Hepatocyte (in vitro differentiated cells): ENCODE measurements at regions not wholly inside any gene's neighbourhood (a gene's known extent, or its start where the extent isn't known, plus 50 kb on each side); places are given as distances from the start of the nearest gene placed in this dataset.

ENCODE experiments used
- DNase-seq: peaks from one replicate; pipeline ENCODE4 v3.0.0-alpha.2; 2016; ENCODE audit warnings: low spot score
- H2AFZ ChIP-seq: fragments of 200-600 bp; sonication (generic); 2 replicates; pipeline ENCODE4 v1.6.0; 2016; ENCODE audit warnings: antibody characterized with exemption, mild to moderate bottlenecking
- H3K27ac ChIP-seq: fragments of 200-600 bp; sonication (generic); 2 replicates; pipeline ENCODE4 v1.5.1; 2016; ENCODE audit warnings: mild to moderate bottlenecking
- H3K27me3 ChIP-seq: fragments of 200-600 bp; sonication (generic); 2 replicates; pipeline ENCODE4 v1.6.1; 2016
- H3K36me3 ChIP-seq: fragments of 200-600 bp; sonication (generic); replicated peaks from 2 replicates; pipeline ENCODE4 v1.5.1; 2016; ENCODE audit warnings: low read depth; ENCODE audit not compliant: insufficient read depth
- H3K4me1 ChIP-seq: fragments of 200-600 bp; sonication (generic); 2 replicates; pipeline ENCODE4 v1.5.1; 2016; ENCODE audit warnings: mild to moderate bottlenecking, moderate library complexity; ENCODE audit not compliant: insufficient read depth
- H3K4me2 ChIP-seq: fragments of 200-600 bp; sonication (generic); 2 replicates; pipeline ENCODE4 v1.6.0; 2016
- H3K4me3 ChIP-seq: fragments of 200-600 bp; sonication (generic); 2 replicates; pipeline ENCODE4 v1.5.1; 2016; ENCODE audit warnings: mild to moderate bottlenecking
- H3K79me2 ChIP-seq: fragments of 200-600 bp; sonication (generic); 2 replicates; pipeline ENCODE4 v1.6.0; 2017; ENCODE audit warnings: mild to moderate bottlenecking
- H3K9me2 ChIP-seq: fragments of 200-600 bp; sonication (generic); replicated peaks from 2 replicates; pipeline ENCODE4 v1.6.0; 2017; ENCODE audit warnings: mild to moderate bottlenecking; ENCODE audit not compliant: insufficient read depth
- H3K9me3 ChIP-seq: fragments of 200-600 bp; sonication (generic); 2 replicates; pipeline ENCODE4 v1.5.1; 2016; ENCODE audit warnings: low read depth, mild to moderate bottlenecking
- H4K20me1 ChIP-seq: fragments of 200-600 bp; sonication (generic); 2 replicates; pipeline ENCODE4 v1.6.0; 2016; ENCODE audit warnings: mild to moderate bottlenecking; ENCODE audit not compliant: insufficient read depth, poor library complexity, severe bottlenecking
- CTCF ChIP-seq: fragments of 200-600 bp; sonication (generic); IDR thresholded peaks from 2 replicates; pipeline ENCODE4 v1.5.1; 2016; ENCODE audit warnings: antibody characterized with exemption, mild to moderate bottlenecking; ENCODE audit not compliant: poor library complexity
- EZH2 ChIP-seq: fragments of 200-600 bp; sonication (generic); IDR thresholded peaks from 2 replicates; pipeline ENCODE4 v1.6.1; 2016; ENCODE audit warnings: antibody characterized with exemption, mild to moderate bottlenecking, borderline replicate concordance
- EZH2phosphoT487 ChIP-seq: fragments of 200-600 bp; sonication (generic); IDR thresholded peaks from one replicate; pipeline ENCODE4 v1.6.1; 2018; ENCODE audit warnings: antibody characterized with exemption, mild to moderate bottlenecking, low read depth, moderate library complexity; ENCODE audit not compliant: unreplicated experiment, severe bottlenecking
- WGBS: methylation state at CpG from one replicate; pipeline ENCODE4 v1.1.6; 2016; ENCODE audit warnings: low lambda C conversion rate; ENCODE audit errors: missing lambda C conversion rate; 5-methylcytosine and 5-hydroxymethylcytosine counted together

GRCh38 chrY:12517338-12517737, 183.7 kb upstream of the USP9Y start:
- H3K36me3 ChIP-seq = no peaks in the 10 kb centered on the region
- no peaks in the 10 kb centered on the region for H3K9me3 ChIP-seq
- no peak overlapping the region for H3K27ac ChIP-seq
- no peaks in the 10 kb centered on the region for H3K4me1 ChIP-seq
- H2AFZ ChIP-seq = no peak overlapping the region
- no CpG with 5 or more reads among the region's 1 CpG for WGBS
- DNase-seq = no peak
- H3K9me2 ChIP-seq = no peaks in the 10 kb centered on the region
- no peaks in the 10 kb centered on the region for H4K20me1 ChIP-seq
- H3K79me2 ChIP-seq = no peaks in the 10 kb centered on the region
- no peak overlapping the region for H3K4me2 ChIP-seq
- H3K4me3 ChIP-seq = no peak overlapping the region
- no peaks in the 10 kb centered on the region for H3K27me3 ChIP-seq
- TF ChIP-seq EZH2phosphoT487 = no peak
- TF ChIP-seq CTCF = no peak
- no peak for TF ChIP-seq EZH2

DNA sequence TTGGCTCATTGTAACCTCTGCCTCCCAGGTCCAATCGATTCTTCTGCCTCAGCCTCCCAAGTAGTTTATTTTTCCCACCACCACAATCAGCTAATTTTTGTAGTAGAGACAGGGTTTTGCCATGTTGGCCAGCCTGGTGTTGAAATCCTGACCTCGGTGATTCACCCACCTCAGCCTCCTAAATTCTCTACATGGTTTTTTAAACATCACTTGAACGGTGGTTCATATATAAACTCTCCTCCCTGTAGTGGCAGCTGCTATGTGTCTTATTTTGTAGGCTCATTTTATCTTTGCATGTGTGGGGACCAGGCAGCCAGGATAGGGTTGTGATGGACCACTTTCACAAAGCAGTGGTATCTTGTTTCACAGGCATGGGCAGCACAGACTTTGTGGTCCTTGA, 175.8 kb upstream of the USP9Y start:
- no peak for TF ChIP-seq EZH2phosphoT487
- no peak for TF ChIP-seq EZH2
- TF ChIP-seq CTCF = no peak
- Histone ChIP-seq H3K9me3 (no peaks in the 10 kb centered on the region), H4K20me1 (no peaks in the 10 kb centered on the region), H3K27me3 (no peaks in the 10 kb centered on the region), H3K27ac (no peak overlapping the region), H3K4me2 (no peak overlapping the region), H2AFZ (no peak overlapping the region), H3K4me3 (no peak overlapping the region), H3K36me3 (no peaks in the 10 kb centered on the region), H3K79me2 (no peaks in the 10 kb centered on the region), H3K9me2 (no peaks in the 10 kb centered on the region), H3K4me1 (no peaks in the 10 kb centered on the region)
- DNase-seq = no peak
- WGBS = no CpG with 5 or more reads among the region's 3 CpGs

- DNase-seq = no peak
- H3K27me3 ChIP-seq = no peaks in the 10 kb centered on the region
Measured at GRCh38 chrY:12526362-12527063, 174.5 kb upstream of the USP9Y start.

More at GRCh38 chrY:12526362-12527063, 174.5 kb upstream of the USP9Y start:
- H3K27ac ChIP-seq = no peak overlapping the region
- H2AFZ ChIP-seq = no peak overlapping the region
- no peaks in the 10 kb centered on the region for H4K20me1 ChIP-seq
- H3K79me2 ChIP-seq = no peaks in the 10 kb centered on the region
- WGBS = no CpG with 5 or more reads among the region's 4 CpGs
- H3K9me2 ChIP-seq = no peaks in the 10 kb centered on the region
- H3K36me3 ChIP-seq = no peaks in the 10 kb centered on the region
- no peak for TF ChIP-seq EZH2phosphoT487
- TF ChIP-seq CTCF = no peak
- TF ChIP-seq EZH2 = no peak
- H3K4me1 ChIP-seq = no peaks in the 10 kb centered on the region
- no peak overlapping the region for H3K4me2 ChIP-seq
- no peak overlapping the region for H3K4me3 ChIP-seq
- H3K9me3 ChIP-seq = no peaks in the 10 kb centered on the region
